NCI-H748 (cell line): ENCODE measurements at regions not wholly inside any gene's neighbourhood (a gene's known extent, or its start where the extent isn't known, plus 50 kb on each side); places are given as distances from the start of the nearest gene placed in this dataset.

Experiments used
- DNase-seq: peaks from one replicate; lab custom pipeline; 2025; ENCODE audit not compliant: unreplicated experiment; lab: John Stamatoyannopoulos, UW

DNA sequence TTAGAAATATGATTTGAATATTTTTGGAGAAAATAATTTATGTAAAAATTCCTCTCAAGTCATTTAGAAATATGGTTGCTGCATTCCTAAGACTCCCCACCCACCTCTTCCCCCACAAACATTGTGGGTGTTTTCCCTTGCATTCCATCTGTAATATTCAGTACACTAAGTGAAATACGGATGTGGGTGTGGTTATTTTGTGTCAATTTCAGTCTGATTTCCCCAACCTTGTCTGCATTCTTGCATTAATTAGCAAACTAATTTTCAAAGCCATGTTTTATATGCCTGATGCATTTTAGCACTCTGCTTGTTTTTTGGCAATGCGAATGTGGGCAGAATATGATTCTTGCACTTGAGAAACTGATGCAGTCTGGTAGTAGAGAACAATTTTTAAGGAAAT lies 408.3 kb upstream of the RGMA start:
- DNase-seq, result no peak

DNA sequence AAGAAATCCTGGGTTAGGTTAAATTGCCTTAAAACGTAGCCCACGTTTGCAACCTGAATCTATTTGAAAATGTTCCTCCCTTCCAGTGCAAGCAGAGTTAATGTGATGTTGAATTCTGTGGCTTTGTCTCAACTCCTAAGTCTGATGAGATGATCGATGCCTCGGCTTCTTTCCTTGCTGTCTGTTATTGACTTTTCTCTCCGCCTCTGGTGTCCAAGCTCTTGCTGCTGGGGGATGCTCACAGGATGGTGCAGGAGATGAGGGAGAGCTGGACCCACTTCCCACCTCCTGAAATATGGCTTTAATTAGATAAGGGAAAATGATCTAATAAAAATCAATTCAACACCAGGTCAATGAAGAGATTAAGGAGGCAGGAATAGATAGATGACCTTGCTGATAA lies 407.9 kb upstream of the RGMA start:
- DNase-seq, result no peak

DNA sequence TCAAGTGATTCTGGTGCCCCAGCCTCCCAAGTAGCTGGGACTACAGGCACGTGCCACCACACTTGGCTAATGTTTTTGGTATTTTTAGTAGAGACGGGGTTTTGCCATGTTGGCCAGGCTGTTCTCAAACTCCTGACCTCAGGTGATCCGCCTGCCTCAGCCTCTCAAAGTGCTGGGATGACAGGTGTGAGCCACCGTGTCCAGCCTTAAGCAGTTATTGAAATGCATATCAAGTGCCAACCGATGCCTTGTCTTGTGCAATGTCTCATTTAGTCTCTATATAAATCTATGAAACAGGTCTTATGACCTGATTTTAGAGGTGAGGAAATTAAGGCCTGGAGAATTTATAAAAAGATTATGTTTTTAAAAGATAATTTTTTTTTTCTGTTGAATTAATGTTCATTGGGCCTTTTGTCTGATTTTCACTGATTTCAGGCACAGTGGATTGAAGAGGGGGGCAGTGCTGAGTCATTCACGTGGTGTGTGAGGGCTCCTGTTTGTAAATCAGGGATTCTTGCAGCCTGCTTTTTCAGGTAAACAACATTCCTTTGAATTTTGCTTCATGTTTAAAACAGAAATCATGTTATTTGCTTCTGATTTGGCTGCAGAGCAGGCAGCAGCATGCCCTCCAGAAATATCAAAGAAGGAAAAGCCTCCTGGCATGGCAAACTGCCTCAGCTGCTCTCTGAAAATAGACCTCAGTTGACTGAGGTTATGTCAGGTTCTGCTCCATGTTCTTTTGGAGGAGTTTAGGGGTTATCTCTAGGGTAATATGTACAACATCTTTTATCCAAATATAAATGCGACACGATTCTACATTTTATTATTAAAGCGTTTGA lies 407.0 kb upstream of the RGMA start:
- DNase-seq, result no peak

DNA sequence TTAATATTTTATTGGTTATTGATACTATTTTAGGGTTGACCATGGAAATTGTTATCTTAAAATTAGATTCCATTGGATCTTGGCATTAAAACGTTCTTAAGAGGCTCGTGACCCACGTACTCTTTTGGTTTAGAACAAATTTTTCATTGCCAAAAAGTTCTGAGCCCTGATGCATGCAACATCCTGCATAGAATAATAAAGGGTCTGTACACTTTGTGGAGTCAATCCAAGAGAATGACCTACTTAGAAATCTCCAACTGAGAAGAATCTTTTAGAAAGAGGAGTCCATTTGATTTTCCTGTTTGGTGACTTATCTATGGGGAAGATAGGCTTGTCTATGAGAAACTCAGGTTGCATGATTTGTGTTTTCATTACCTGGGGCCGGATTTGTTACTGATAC lies 404.2 kb upstream of the RGMA start:
- DNase-seq, result no peak

DNA sequence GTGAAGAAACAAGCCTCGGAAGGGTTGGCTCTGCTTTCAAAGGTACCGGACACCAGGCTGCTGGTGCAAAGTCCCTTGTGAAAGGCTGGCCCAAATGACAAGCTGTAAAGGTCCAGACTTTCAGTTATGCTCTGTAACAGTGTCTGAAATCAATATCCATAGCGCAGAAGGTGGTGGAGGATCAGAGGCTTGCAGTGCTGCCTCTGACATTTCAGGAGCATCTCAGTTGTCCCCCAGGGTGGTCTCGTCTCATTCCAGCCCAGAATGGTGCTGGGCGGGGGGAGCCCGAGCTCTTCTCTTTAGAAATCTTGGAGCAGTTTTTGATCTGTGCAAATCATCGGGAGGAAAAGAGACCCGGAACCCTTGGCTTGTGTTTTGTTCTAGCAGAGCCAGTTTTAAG lies 402.3 kb upstream of the RGMA start:
- no peak for DNase-seq

DNA sequence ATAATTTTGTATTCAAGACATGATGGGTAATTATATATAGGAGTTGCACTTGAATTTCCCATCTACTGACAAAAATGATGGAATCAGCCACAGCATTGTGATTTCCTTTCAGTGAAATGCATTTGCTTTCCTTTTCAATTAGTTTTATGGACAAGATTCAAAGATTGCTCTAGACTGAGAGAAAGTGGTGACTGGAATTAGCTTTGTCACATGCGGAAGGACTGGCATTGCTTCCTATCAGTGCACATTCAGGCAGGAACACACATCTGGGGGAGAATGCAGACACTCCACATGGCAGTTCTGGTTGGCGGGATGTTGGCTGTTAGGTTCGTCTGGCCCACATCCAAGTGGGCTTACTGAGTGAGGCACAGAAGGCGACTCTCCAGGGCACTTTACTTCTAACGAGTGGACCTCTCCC lies 399.3 kb upstream of the RGMA start:
- peak; percentile 29 for DNase-seq

DNA sequence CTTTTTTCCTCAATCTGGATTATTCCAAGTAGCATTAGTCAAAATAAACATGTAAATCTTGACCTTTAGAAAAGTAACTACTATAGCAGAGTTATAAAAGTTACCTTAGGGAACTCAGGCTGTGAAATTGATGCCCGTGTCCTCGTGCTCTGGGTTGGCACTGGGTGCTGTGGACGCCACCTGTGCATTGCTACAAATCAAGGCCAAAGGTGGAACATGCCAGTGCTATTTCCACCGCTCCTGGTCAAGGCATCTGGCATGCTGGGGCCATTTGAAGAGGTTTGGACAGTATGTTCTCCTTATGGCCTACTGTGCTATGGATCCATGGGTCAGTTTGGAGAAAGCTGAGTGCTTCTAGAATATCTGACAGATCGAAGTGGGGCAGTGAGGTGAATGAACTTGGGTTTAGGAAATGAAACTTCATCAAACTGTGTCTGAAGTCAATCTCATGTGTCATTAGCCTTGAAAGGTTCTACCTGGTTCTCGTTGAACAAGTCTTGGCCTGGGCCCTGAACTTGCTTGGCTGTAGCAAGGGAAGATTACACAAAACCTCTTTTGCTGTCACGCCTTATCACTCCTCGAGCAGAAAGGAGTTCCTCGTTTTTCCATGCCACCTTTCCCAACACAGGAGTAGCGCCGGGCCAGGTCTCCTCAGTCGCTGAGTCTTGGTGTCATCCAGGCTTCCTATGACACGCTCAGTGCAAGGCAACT lies 397.6 kb upstream of the RGMA start:
- no peak for DNase-seq

DNA sequence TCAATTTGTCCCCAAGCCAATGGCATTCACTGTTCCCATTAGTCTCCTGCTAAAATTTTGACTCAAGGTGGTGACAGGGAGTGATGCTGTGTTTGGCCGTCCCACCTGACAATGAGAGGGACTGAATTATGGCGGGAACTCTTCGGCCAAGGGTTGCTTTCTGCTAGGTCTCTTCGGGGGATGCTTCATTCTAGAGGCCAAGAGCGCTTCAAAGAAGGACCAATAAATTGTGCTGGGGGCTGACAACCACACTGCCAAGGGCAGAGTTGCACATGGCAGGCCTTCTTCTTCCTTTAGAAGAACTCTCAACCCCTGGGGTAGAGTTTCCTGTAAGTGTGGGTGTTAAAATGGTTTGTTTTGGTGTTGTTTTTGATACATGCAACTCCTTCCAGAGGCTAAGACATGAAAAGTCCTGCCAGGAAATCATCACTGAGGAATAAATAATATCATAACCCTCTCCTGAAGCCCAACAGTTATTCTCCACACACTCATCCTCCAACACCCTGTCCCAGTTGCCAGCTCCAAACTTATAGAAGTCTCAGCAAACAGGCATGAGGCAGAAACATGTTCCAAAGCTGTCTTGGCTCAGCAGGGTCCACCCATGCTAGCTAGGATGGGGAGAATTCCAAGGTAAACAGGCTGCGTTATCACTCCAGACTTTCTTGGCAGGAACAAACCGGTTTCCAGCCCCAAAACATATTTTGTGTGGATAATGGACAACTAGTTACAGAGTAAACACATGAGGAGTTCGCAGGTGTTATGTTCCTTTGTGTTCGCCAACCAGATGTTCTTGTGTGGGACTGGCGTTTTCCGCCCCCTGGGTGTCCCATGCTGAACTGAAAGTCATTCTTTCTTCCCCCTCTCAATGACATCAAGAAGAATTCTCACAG lies 396.7 kb upstream of the RGMA start:
- DNase-seq, result peak; percentile 83

DNA sequence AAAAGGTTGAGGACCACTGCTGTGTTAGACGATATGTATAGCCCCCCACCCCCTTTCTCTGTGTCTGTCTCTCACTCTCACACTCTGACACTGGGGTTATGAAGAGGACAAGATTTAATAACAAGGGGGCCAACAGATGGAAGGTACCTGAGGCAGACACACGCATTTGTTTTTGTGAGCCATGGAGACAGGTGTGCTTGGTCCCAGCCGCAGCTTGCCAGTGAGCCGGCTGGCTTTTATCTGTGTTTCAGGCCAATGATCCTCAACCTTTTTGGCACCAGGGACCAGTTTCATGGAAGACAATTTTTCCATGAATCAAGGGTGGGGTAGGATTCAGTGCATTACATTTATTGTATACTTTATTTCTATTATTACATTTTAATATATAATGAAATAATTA lies 394.9 kb upstream of the RGMA start:
- no peak for DNase-seq

DNA sequence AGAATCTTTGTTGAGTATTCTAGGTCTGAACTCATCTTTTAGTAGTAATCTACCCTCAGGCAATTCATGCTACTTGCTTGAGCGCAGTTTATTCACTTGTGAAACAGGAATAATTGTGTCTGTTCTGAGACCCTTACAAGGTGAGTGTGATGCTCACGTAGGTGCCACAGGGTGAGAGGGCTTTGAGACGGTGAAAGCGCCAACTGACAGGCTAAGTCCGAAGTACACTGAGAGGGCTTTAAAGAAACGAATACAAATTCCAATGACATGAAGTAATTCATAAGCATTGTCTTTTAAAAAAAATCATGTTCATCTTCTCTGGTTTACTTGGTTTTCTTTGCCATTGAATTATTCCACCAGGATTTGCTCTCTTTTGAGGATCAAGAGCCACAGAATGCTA lies 393.7 kb upstream of the RGMA start:
- DNase-seq, result no peak

DNA sequence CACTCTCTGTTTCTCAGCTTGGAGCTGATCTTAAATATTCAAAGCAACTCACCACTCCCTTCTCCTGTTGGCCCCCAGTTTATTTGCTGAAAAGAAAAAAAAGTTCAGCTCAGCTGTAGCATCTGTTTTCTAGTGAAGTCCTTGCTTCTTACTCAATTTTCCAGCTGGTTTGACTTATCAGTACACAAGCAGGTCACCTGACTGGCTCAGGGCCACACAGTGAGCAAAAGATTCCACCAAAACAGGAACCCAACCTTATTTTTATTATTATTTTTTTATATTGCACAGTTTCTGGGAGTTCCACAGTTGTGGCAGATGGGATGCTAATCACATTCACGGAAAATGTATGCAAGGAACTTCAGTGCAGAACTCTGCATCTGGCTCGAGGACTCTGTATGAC lies 390.7 kb upstream of the RGMA start:
- DNase-seq, result no peak

DNA sequence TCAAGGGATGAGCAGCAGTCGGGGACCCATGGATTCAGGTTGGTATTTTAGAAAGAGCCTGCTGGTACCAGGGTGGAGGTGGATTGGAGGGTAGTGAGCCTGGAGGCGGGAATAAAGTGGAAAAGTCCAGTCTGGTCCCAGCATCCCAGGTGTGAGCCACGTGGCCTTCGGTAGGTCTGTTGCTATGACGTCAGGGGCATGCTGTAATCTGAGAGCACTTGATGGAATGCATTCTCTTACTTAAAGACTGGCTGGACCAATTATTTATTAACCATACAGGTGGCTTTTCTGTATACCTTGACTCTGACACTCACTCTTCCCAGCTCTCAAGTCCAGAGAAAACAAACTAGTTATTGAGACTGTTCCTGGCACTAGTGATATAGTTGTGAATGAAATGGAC lies 389.9 kb upstream of the RGMA start:
- peak; percentile 23 for DNase-seq

DNA sequence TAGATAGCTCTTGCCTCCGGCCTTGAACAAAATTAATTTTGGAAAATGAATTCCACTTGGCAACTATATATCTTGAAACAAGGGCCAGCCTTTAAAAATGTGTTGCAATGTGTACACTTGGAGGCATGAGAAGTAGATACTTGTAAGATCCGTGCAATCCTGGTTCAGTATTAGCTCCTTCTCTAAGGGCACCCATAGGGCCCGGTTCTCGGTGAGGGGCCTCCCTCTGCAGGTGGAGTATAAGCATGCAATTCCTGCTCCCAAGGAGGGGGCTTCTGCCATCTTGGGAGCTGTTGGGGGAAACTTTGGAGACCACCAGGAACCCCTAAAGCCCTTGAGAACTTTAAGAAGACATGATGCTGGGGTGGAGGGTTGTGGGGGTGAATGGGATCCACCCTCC lies 388.7 kb upstream of the RGMA start:
- DNase-seq, result no peak

DNA sequence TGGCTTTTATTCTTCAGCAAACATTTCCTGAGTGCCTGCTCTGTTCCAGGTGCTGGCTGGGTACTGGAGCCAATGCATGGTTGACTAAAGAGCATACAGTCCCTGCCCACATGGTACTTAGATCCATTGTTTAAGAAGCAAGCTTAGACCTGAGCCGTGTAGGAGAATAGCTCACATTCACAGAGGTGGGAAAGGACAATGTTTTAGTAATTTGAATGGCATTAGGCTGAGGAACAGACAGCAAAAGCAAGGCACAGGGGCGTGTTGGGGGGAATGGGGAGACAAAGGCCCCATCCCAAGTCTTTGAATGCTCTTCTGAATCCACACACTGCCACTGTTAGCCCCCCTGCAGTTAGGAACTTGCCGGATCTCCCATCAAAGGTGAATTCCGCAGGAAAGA lies 388.2 kb upstream of the RGMA start:
- peak; percentile 26 for DNase-seq

DNA sequence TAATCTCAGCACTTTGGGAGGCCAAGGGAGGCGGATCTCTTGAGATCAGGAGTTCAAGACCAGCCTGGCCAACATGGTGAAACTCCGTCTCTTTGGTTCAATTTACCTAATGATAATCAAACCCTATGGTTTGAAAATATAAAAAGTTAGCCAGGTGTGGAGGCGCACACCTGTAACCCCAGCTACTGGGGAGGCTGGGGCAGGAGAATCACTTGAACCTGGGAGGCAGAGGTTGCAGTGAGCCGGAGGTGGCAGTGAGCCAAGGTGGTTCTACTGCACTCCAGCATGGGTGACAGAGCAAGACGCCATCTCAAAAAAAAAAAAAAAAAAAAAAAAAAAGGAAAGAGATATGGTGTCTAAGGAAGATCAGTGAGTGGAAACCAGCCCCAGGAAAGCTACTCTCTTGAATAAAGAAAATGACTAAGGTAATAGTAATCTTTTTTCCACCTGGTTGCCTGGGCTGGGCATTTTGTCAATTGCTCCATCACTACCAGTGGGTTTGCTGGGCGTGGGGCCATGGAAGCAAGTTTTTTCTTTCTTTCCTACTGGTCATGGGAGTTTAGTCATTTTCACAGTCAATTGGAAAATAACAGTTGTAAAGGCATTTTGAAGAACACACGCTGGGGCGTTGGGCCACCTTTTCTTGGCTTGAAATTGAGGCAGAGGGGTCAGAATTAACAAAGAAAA lies 387.6 kb upstream of the RGMA start:
- no peak for DNase-seq

DNA sequence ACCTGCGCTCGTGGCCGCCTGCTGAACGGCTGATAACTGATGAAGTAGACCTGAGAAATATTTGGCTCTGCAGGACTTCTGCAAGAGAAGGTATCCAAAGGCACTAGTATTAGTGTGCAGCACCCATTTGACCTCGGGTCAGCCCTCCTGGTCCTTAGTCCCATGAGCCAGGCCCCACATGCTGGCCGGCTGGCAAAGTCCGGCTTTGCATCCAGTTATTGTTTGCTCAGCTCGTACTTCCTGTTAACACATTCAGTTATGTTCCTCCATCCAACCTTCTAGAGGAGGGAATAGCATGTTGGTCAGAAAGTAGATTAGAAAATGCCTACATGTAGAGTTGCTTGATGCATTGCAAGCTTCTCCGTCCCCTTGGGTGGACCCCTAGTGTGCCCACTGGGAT lies 385.7 kb upstream of the RGMA start:
- DNase-seq, result no peak

DNA sequence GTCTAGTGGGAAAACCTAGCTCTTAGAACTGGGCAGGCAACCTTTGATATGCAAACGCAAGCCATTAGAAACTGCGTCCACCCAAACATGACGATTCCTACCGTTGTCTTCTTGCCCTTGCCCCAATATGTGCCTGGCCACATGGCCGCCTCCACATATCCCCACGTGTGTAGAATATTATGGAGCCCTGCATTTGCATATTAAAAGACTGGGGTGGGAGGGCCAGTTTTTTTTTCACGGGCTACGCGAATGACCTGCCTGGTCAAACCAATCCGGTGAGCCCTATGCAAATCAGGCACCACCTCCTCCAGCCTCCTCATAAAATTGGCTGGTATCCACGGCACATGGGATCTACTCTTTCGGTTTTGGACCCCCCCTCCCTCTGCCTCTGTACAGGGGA lies 381.0 kb upstream of the RGMA start:
- no peak for DNase-seq

DNA sequence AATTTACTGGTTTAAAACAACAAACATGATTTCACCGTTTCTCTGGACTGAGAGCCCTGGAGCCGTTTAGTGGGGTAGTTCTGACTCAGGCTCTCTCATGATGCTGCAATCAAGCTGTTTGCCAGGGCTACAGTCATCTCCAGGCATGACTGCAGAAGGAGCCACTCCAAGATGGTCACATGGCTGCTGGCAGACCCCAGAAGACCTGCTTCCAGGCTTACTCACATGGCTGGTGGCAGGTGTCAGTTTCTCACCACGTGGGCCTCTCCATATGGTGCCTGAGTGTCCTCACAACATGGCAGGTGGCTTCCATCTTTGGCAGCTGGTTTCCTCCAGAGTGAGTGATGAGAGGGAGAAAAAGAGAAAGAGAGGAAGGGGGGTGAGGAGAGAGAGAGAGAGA lies 378.3 kb upstream of the RGMA start:
- DNase-seq, result peak; percentile 18

DNA sequence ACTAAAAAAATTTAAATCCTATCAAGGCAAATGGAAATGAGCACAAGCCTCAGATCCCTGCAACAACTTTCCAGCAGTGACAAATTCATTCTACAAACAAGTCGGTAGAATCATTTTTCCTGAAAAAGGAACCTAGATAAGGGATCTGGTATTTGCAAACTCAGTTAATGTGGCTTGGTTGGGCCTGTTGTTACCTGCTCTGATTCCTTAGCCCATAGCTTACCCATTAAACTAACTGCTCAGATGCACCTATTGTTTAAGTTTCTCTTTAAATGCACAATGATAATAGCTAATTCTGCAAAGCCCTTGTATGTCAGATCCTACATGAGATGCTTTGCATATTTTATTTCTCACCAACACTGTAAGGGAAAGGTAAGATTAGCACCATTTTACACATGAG lies 377.4 kb upstream of the RGMA start:
- no peak for DNase-seq

DNA sequence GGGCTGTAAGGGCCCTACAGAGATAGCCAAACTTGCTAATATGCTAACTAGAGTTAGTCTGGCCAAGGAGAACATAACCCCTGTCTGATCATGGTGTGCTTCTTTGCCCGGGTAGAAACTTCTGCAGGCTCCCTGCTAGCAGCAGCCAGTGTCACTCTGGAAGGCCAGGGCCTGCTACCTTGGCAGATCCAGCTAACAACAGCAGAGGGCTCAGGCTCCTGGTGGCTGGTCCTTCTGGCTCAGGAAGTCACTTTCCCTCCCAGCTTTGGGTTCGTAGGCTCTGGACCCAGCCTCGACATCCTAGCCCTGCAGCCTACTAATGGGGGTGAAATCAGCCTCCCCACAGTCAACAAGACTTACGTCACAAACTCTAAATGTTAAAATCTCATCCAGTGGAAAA lies 373.7 kb upstream of the RGMA start:
- no peak for DNase-seq

DNA sequence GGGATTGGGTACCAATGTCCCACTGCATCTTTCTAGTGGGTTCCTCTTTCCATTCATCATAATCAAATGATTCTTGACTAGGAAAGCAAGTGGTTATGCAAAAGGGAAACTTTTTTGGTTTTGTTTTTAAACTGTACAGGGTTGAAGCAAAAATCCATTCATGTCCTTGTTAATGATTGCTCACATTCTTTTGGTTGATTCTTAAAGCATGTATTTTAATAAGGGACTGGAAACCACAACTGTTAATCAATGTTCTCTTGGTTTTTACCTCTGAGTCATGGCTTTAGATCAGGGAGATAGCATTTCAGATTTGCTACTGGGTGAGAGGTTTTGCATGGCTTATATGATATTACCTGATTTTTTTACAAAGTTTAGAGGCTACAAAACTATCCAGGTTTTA lies 371.7 kb upstream of the RGMA start:
- DNase-seq, result no peak
